ENCODE measurements at regions not wholly inside any gene's neighbourhood (a gene's known extent, or its start where the extent isn't known, plus 50 kb on each side); places are given as distances from the start of the nearest gene placed in this dataset.

DNA sequence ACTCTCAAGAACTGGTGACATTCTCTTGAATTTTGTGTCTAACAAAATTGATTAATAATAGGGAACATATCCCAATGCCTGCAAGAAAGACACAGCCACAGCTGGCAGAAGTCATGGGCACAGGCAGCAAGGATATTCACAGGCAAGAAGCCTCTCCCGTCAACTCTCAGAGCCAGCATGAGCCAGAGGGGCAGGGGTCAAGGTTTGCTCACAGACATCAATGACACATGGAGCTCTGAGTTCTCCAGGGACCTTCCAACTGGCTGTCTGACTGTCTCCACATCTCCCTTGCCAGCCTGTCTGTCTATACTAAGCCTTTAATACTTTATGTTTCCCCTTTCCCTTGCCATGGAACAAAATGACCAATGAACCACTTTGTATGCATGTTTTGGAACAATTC, 101.5 kb upstream of the RAB4A start (continued):
- TF ChIP-seq, protein P1, sequence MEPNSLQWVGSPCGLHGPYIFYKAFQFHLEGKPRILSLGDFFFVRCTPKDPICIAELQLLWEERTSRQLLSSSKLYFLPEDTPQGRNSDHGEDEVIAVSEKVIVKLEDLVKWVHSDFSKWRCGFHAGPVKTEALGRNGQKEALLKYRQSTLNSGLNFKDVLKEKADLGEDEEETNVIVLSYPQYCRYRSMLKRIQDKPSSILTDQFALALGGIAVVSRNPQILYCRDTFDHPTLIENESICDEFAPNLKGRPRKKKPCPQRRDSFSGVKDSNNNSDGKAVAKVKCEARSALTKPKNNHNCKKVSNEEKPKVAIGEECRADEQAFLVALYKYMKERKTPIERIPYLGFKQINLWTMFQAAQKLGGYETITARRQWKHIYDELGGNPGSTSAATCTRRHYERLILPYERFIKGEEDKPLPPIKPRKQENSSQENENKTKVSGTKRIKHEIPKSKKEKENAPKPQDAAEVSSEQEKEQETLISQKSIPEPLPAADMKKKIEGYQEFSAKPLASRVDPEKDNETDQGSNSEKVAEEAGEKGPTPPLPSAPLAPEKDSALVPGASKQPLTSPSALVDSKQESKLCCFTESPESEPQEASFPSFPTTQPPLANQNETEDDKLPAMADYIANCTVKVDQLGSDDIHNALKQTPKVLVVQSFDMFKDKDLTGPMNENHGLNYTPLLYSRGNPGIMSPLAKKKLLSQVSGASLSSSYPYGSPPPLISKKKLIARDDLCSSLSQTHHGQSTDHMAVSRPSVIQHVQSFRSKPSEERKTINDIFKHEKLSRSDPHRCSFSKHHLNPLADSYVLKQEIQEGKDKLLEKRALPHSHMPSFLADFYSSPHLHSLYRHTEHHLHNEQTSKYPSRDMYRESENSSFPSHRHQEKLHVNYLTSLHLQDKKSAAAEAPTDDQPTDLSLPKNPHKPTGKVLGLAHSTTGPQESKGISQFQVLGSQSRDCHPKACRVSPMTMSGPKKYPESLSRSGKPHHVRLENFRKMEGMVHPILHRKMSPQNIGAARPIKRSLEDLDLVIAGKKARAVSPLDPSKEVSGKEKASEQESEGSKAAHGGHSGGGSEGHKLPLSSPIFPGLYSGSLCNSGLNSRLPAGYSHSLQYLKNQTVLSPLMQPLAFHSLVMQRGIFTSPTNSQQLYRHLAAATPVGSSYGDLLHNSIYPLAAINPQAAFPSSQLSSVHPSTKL (CRISPR knock-in tag; IDR thresholded peaks at IDR 0.05) = peak; percentile 65
- no peak for TF ChIP-seq RFX1 (IDR thresholded peaks at IDR 0.05)
- TF ChIP-seq BCL6 (CRISPR knock-in tag; IDR thresholded peaks at IDR 0.05) = peak; percentile 41; the same call in 1 of the 2 replicates
- TF ChIP-seq KDM5A (IDR thresholded peaks at IDR 0.05; ENCODE audit: borderline replicate concordance, low read length) = no peak
- no peak for TF ChIP-seq MXD3 (CRISPR knock-in tag; IDR thresholded peaks at IDR 0.05)
- no peak for TF ChIP-seq ZBTB3 (CRISPR knock-in tag; IDR thresholded peaks at IDR 0.05; ENCODE audit: borderline replicate concordance, low read depth)
- TF ChIP-seq NR2C2 (CRISPR knock-in tag; IDR thresholded peaks at IDR 0.05; ENCODE audit: borderline replicate concordance) = peak; percentile 72
- TF ChIP-seq, protein P2, sequence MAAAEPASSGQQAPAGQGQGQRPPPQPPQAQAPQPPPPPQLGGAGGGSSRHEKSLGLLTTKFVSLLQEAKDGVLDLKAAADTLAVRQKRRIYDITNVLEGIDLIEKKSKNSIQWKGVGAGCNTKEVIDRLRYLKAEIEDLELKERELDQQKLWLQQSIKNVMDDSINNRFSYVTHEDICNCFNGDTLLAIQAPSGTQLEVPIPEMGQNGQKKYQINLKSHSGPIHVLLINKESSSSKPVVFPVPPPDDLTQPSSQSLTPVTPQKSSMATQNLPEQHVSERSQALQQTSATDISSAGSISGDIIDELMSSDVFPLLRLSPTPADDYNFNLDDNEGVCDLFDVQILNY (CRISPR knock-in tag; conservative IDR thresholded peaks at IDR 0.05) = no peak
- no peak for TF ChIP-seq SALL2 (CRISPR knock-in tag; IDR thresholded peaks at IDR 0.05)
- TF ChIP-seq ZNF251 (CRISPR knock-in tag; IDR thresholded peaks at IDR 0.05) = no peak
- TF ChIP-seq MBD4 (IDR thresholded peaks at IDR 0.05; ENCODE audit: borderline replicate concordance, low read length) = no peak
- no peak for TF ChIP-seq SP5 (CRISPR knock-in tag; IDR thresholded peaks at IDR 0.05; ENCODE audit: borderline replicate concordance, low read depth)
- no peak for TF ChIP-seq RFXAP (CRISPR knock-in tag; IDR thresholded peaks at IDR 0.05; ENCODE audit: borderline replicate concordance)
- TF ChIP-seq PAWR (CRISPR knock-in tag; IDR thresholded peaks at IDR 0.05; ENCODE audit: borderline replicate concordance) = no peak
- no peak for TF ChIP-seq BORCS8-MEF2B (CRISPR knock-in tag; IDR thresholded peaks at IDR 0.05)
- TF ChIP-seq MLX (CRISPR knock-in tag; IDR thresholded peaks at IDR 0.05) = no peak
- TF ChIP-seq NR2F2 (IDR thresholded peaks at IDR 0.05; ENCODE audit: borderline replicate concordance, low read depth) = 0 out of 2 replicates have a peak, but pooled peaks have one; percentile 52
- no peak for TF ChIP-seq ZNF10 (CRISPR knock-in tag; IDR thresholded peaks at IDR 0.05; ENCODE audit: borderline replicate concordance, low read depth)
- TF ChIP-seq TFAP4 (IDR thresholded peaks at IDR 0.05; ENCODE audit: borderline replicate concordance, low read depth) = no peak
- no peak for TF ChIP-seq ASH2L (IDR thresholded peaks at IDR 0.05; ENCODE audit: insufficient read length, low read depth, low read length)
- no peak for TF ChIP-seq ZNF44 (CRISPR knock-in tag; IDR thresholded peaks at IDR 0.05)
- TF ChIP-seq GATAD2A (CRISPR knock-in tag; IDR thresholded peaks at IDR 0.05) = peak; percentile 64
- TF ChIP-seq HDAC6 (IDR thresholded peaks at IDR 0.05; ENCODE audit: low read depth, low read length) = no peak

All from HepG2 (cell line).